HepG2 (cell line): ENCODE measurements at regions not wholly inside any gene's neighbourhood (a gene's known extent, or its start where the extent isn't known, plus 50 kb on each side); places are given as distances from the start of the nearest gene placed in this dataset.

Source experiments
- ATAC-seq: fragments of 200-7000 bp; cut with Tn5 transposase; 3 replicates; pipeline ENCODE4 v1.9.1; 2020; ENCODE audit warnings: mild to moderate bottlenecking, moderate library complexity
- BruUV-seq: library from RNA; stranded (reverse); fragments of 400-500 nt; replicated peaks from 2 replicates; lab custom pipeline; 2021; lab: Mats Ljungman, UMichigan
- CTCF ChIA-PET: fragments of 300-600 bp; formaldehyde crosslinking; extraction: SDS; loops from one replicate; lab custom pipeline; 2021; ENCODE audit warnings: low total read pairs, inconsistent platforms, low intra/inter-chr PET ratio; lab: Yijun Ruan, JAX
- POLR2A ChIA-PET: fragments of 350-600 bp; sonication (Branson Sonifier 250); formaldehyde crosslinking; loops from one replicate; lab custom pipeline; 2020; ENCODE audit warnings: antibody characterized with exemption, inconsistent platforms; lab: Yijun Ruan, JAX
- DNase-seq: peaks from one replicate; pipeline ENCODE4 v3.0.0-alpha.2; 2015; ENCODE audit warnings: low spot score
- FAIRE-seq: peaks from 3 replicates; lab custom pipeline; 2011; peaks lifted over from hg19 to GRCh38; lab: Jason Lieb, UNC
- H2AFZ ChIP-seq: one replicate; pipeline ENCODE4 v1.6.1; 2011; ENCODE audit warnings: low read length, inconsistent platforms
- H3K27ac ChIP-seq: fragments of 300-600 bp; 3 replicates; pipeline ENCODE4 v1.8.0; 2011; ENCODE audit warnings: mixed run types, mild to moderate bottlenecking, mixed read lengths, low read length, inconsistent platforms; ENCODE audit not compliant: insufficient read depth; ENCODE audit errors: extremely low read length
- H3K27me3 ChIP-seq, 2 experiments: fragments of 200-600 bp in 1 of 2; 2 replicates in 1 of 2; 3 replicates in 1 of 2; pipeline versions ENCODE4 v1.6.0 to v1.8.0; 2011; ENCODE audit warnings: low read length in 2 of 2, mild to moderate bottlenecking in 2 of 2, moderate library complexity in 2 of 2, inconsistent platforms in 1 of 2; ENCODE audit not compliant: insufficient read depth in 2 of 2, control insufficient read depth in 1 of 2
- H3K36me3 ChIP-seq, 2 experiments: fragments of 200-600 bp in 1 of 2; replicated peaks in 1 of 2; 2 replicates in 1 of 2; 3 replicates in 1 of 2; pipeline versions ENCODE4 v1.5.1 to v1.8.0; 2011; ENCODE audit warnings: low read length in 2 of 2, inconsistent platforms in 1 of 2; ENCODE audit not compliant: insufficient read depth in 2 of 2, control insufficient read depth in 1 of 2
- H3K4me1 ChIP-seq: 2 replicates; pipeline ENCODE4 v1.5.1; 2012; ENCODE audit warnings: low read length, inconsistent platforms; ENCODE audit not compliant: insufficient read depth
- H3K4me2 ChIP-seq: 2 replicates; pipeline ENCODE4 v1.6.0; 2011; ENCODE audit warnings: low read depth, low read length, inconsistent platforms
- H3K4me3 ChIP-seq, 3 experiments: fragments of 200-600 bp in 1 of 3; sonication (generic), shearing (Covaris generic) in 1 of 3; replicated peaks in 1 of 3; 2 replicates each; pipeline ENCODE4 v1.5.1; 2011 to 2016; ENCODE audit warnings: low read length in 3 of 3, inconsistent platforms in 2 of 3, low read depth in 2 of 3, mild to moderate bottlenecking in 2 of 3, control low read depth in 1 of 3, mixed read lengths in 1 of 3; ENCODE audit not compliant: insufficient read depth in 1 of 3
- H3K79me2 ChIP-seq: one replicate; pipeline ENCODE4 v1.6.1; 2011; ENCODE audit warnings: low read length, inconsistent platforms; ENCODE audit not compliant: insufficient read depth
- H3K9ac ChIP-seq: 2 replicates; pipeline ENCODE4 v1.6.0; 2011; ENCODE audit warnings: mild to moderate bottlenecking, low read depth, low read length, inconsistent platforms; ENCODE audit not compliant: insufficient read depth
- H3K9me3 ChIP-seq: 2 replicates; pipeline ENCODE4 v1.5.1; 2012; ENCODE audit warnings: mild to moderate bottlenecking, low read length
- H4K20me1 ChIP-seq: 2 replicates; pipeline ENCODE4 v1.6.0; 2011; ENCODE audit warnings: inconsistent platforms, mild to moderate bottlenecking, low read length, moderate library complexity; ENCODE audit not compliant: insufficient read depth
- MAFF ChIP-seq: IDR thresholded peaks from 2 replicates; pipeline ENCODE4 v1.6.1; 2011; ENCODE audit warnings: low read depth, low read length, improper control_type of control experiment
- MAFK ChIP-seq, 2 experiments: IDR thresholded peaks in 1 of 2; conservative IDR thresholded peaks in 1 of 2; 2 replicates each; pipeline ENCODE4 v1.6.1; 2011; ENCODE audit warnings: improper control_type of control experiment in 2 of 2, low read length in 2 of 2
- ZBTB3 ChIP-seq: sonication (generic); formaldehyde crosslinking; IDR thresholded peaks from 2 replicates; pipeline ENCODE4 v1.4.0; 2020; ENCODE audit warnings: low read depth, mild to moderate bottlenecking, moderate library complexity, missing genetic modification reagents, borderline replicate concordance
- ZSCAN21 ChIP-seq: sonication (generic); formaldehyde crosslinking; IDR thresholded peaks from 2 replicates; pipeline ENCODE4 v1.8.0; 2022; ENCODE audit warnings: mild to moderate bottlenecking, missing genetic modification reagents, moderate library complexity, borderline replicate concordance
- WGBS: methylation state at CpG from one replicate; pipeline ENCODE4 v1.1.6; 2017; ENCODE audit warnings: low lambda C conversion rate; 5-methylcytosine and 5-hydroxymethylcytosine counted together
- in situ Hi-C: cut with HindIII; loops from 2 replicates; pipeline ENCODE4 v1.10.0; 2017; ENCODE audit warnings: low pct_unique_long_range_greater_than_20kb; ENCODE audit not compliant: extremely low pct_ligation_motif_present
- intact Hi-C: fragments of 100-400 bp; cut with micrococcal nuclease; formaldehyde crosslinking; loops from one replicate; pipeline ENCODE4 v1.10.0; 2022; ENCODE audit not compliant: unreplicated experiment
- TF ChIP-seq, protein P1 (sequence below): sonication (generic); formaldehyde crosslinking; IDR thresholded peaks from 2 replicates; pipeline ENCODE4 v1.5.1; 2020; ENCODE audit warnings: missing genetic modification reagents, mild to moderate bottlenecking, borderline replicate concordance
- TF ChIP-seq, protein P2 (sequence below): sonication (generic); formaldehyde crosslinking; conservative IDR thresholded peaks from 2 replicates; pipeline ENCODE4 v1.4.0; 2020; ENCODE audit warnings: missing genetic modification reagents
- TF ChIP-seq, protein P3 (sequence below), 2 experiments: sonication (generic) in 1 of 2; formaldehyde crosslinking in 1 of 2; IDR thresholded peaks; 2 replicates each; pipeline versions ENCODE4 v1.6.1 to v1.9.0; 2014 to 2022; ENCODE audit warnings: antibody characterized with exemption in 1 of 2, borderline replicate concordance in 1 of 2, inconsistent platforms in 1 of 2, low read depth in 1 of 2, missing genetic modification reagents in 1 of 2

GRCh38 chr4:24164797-24165196 lies 274.9 kb upstream of the PPARGC1A start:
- no peak overlapping the region for H3K4me2 ChIP-seq
- FAIRE-seq (no peak), ATAC-seq (no peak)
- H3K4me1 ChIP-seq, result no peaks in the 10 kb centered on the region
- H4K20me1 ChIP-seq, result no peaks in the 10 kb centered on the region
- in situ Hi-C loops, result no loop called here
- no peak overlapping the region for H3K9ac ChIP-seq
- H3K27ac ChIP-seq, result no peak overlapping the region
- H3K27me3 ChIP-seq, result no peaks in the 10 kb centered on the region
- TF ChIP-seq MAFK (conservative IDR thresholded peaks at IDR 0.05 in 1 of 2, IDR thresholded peaks at IDR 0.05 in 1 of 2; ENCODE audit: low read length in 2 of 2) (peak; percentile 56 to 90), MAFF (peak; percentile 82)
- TF ChIP-seq, protein P1, sequence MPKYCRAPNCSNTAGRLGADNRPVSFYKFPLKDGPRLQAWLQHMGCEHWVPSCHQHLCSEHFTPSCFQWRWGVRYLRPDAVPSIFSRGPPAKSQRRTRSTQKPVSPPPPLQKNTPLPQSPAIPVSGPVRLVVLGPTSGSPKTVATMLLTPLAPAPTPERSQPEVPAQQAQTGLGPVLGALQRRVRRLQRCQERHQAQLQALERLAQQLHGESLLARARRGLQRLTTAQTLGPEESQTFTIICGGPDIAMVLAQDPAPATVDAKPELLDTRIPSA (CRISPR knock-in tag), result no peak
- TF ChIP-seq, protein P2, sequence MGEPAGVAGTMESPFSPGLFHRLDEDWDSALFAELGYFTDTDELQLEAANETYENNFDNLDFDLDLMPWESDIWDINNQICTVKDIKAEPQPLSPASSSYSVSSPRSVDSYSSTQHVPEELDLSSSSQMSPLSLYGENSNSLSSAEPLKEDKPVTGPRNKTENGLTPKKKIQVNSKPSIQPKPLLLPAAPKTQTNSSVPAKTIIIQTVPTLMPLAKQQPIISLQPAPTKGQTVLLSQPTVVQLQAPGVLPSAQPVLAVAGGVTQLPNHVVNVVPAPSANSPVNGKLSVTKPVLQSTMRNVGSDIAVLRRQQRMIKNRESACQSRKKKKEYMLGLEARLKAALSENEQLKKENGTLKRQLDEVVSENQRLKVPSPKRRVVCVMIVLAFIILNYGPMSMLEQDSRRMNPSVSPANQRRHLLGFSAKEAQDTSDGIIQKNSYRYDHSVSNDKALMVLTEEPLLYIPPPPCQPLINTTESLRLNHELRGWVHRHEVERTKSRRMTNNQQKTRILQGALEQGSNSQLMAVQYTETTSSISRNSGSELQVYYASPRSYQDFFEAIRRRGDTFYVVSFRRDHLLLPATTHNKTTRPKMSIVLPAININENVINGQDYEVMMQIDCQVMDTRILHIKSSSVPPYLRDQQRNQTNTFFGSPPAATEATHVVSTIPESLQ (CRISPR knock-in tag), result no peak
- TF ChIP-seq, all 625 proteins: peak for 2
- Histone ChIP-seq H3K79me2 (no peaks in the 10 kb centered on the region), H2AFZ (no peak overlapping the region), H3K9me3 (no peaks in the 10 kb centered on the region), H3K36me3 (no peaks in the 10 kb centered on the region), H3K4me3 (no peak overlapping the region)
- ChIA-PET CTCF (no interaction called here), POLR2A (no interaction called here)
- 2% methylated on average over 3 of the region's 3 CpGs for WGBS
- intact Hi-C loops, result no loop called here
- no TSS peak for BruUV-seq
- no peak for DNase-seq

- ChIA-PET CTCF (no interaction called here), POLR2A (no interaction called here)
- intact Hi-C loops, result no loop called here
- Histone ChIP-seq H3K4me3 (no peak overlapping the region), H3K9me3 (no peaks in the 10 kb centered on the region), H3K27ac (no peak overlapping the region), H2AFZ (no peak overlapping the region), H3K4me2 (no peak overlapping the region), H3K4me1 (no peaks in the 10 kb centered on the region), H3K27me3 (no peaks in the 10 kb centered on the region), H3K79me2 (no peaks in the 10 kb centered on the region), H3K9ac (no peak overlapping the region), H4K20me1 (no peaks in the 10 kb centered on the region), H3K36me3 (no peaks in the 10 kb centered on the region)
- FAIRE-seq (no peak), ATAC-seq (no peak), DNase-seq (no peak)
- in situ Hi-C loops, result no loop called here
- WGBS, result 0% methylated on average over 1 of the region's 2 CpGs
- no TSS peak for BruUV-seq
- TF ChIP-seq, protein P3, sequence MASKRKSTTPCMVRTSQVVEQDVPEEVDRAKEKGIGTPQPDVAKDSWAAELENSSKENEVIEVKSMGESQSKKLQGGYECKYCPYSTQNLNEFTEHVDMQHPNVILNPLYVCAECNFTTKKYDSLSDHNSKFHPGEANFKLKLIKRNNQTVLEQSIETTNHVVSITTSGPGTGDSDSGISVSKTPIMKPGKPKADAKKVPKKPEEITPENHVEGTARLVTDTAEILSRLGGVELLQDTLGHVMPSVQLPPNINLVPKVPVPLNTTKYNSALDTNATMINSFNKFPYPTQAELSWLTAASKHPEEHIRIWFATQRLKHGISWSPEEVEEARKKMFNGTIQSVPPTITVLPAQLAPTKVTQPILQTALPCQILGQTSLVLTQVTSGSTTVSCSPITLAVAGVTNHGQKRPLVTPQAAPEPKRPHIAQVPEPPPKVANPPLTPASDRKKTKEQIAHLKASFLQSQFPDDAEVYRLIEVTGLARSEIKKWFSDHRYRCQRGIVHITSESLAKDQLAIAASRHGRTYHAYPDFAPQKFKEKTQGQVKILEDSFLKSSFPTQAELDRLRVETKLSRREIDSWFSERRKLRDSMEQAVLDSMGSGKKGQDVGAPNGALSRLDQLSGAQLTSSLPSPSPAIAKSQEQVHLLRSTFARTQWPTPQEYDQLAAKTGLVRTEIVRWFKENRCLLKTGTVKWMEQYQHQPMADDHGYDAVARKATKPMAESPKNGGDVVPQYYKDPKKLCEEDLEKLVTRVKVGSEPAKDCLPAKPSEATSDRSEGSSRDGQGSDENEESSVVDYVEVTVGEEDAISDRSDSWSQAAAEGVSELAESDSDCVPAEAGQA (IDR thresholded peaks at IDR 0.05; ENCODE audit: low read depth), result no peak
- TF ChIP-seq, protein P3 (CRISPR knock-in tag; IDR thresholded peaks at IDR 0.05; ENCODE audit: borderline replicate concordance), result no peak
- TF ChIP-seq ZSCAN21 (CRISPR knock-in tag), result no peak
- no peak for TF ChIP-seq ZBTB3 (CRISPR knock-in tag)
Measured at GRCh38 chr4:24164054-24164693, 274.3 kb upstream of the PPARGC1A start.
